ENCODE measurements at regions not wholly inside any gene's neighbourhood (a gene's known extent, or its start where the extent isn't known, plus 50 kb on each side); places are given as distances from the start of the nearest gene placed in this dataset.

DNA sequence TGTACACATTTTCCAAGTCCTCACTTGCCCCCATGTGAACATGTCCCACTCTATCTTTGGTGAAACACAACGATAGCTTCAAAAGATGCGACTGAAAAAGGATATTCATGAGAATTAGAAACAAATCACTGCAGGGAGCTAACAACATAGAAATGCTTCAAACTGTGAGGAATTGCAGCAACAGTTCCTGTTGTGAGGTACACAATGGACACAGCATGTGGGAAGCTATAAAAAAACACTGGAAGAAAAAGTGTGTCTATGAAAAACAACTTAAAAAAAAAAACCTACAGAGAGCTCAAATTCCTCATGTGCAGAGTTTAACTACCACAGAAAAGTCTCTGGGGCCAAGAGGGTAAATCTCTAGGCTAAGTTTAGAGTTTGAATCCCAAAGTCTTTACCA lies 51.6 kb upstream of the BLTP1 start:
- peak; percentile 84 for DNase-seq (ENCODE audit: low read depth)

DNA sequence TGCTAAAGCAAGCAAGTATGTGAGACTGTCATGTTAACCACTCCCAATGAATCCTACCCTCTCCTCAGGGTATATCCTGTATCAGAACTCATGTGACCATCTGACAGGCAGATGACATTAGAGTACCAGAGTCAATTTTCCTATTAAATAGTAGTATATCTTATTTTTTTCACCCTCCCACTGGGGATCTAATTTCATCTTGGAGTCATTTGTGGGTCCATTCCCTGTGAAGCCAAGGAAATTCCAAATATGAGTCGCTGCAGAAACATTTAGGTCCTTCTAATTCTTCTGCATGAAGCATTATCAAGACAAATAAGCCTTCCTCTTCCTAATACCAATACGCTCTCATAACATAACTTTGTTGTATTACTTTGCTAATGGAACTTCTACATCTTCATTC lies 52.2 kb upstream of the BLTP1 start:
- H3K4me3 ChIP-seq (ENCODE audit: low read depth, low read length): no peak overlapping the region
- in situ Hi-C loops (cut with HindIII; ENCODE audit: low sequenced_read_pairs): no loop called here
- no peak for TF ChIP-seq CTCF (IDR thresholded peaks at IDR 0.05; ENCODE audit: low read depth, low read length, missing control alignments)
- peak; percentile 67 for DNase-seq (ENCODE audit: low read depth)

More for the DNA sequence above, 51.6 kb upstream of the BLTP1 start:
- no peak overlapping the region for H3K4me3 ChIP-seq (ENCODE audit: low read depth, low read length)
- in situ Hi-C loops (cut with HindIII; ENCODE audit: low sequenced_read_pairs): no loop called here
- no peak for TF ChIP-seq CTCF (IDR thresholded peaks at IDR 0.05; ENCODE audit: low read depth, low read length, missing control alignments)

GRCh38 chr4:122091836-122092405 lies 60.2 kb upstream of the BLTP1 start:
- H3K4me3 ChIP-seq (ENCODE audit: low read depth, low read length): no peak overlapping the region
- no peak for DNase-seq (ENCODE audit: low read depth)
- TF ChIP-seq CTCF (IDR thresholded peaks at IDR 0.05; ENCODE audit: low read depth, low read length, missing control alignments): no peak
- in situ Hi-C loops (cut with HindIII; ENCODE audit: low sequenced_read_pairs): no loop called here

GRCh38 chr4:122091397-122091796 lies 60.7 kb upstream of the BLTP1 start:
- no peak for TF ChIP-seq CTCF (IDR thresholded peaks at IDR 0.05; ENCODE audit: low read depth, low read length, missing control alignments)
- DNase-seq (ENCODE audit: low read depth): no peak
- in situ Hi-C loops (cut with HindIII; ENCODE audit: low sequenced_read_pairs): no loop called here
- H3K4me3 ChIP-seq (ENCODE audit: low read depth, low read length): no peak overlapping the region

GRCh38 chr4:122090989-122091388 lies 61.1 kb upstream of the BLTP1 start:
- in situ Hi-C loops (cut with HindIII; ENCODE audit: low sequenced_read_pairs): no loop called here
- DNase-seq (ENCODE audit: low read depth): no peak
- H3K4me3 ChIP-seq (ENCODE audit: low read depth, low read length): no peak overlapping the region
- no peak for TF ChIP-seq CTCF (IDR thresholded peaks at IDR 0.05; ENCODE audit: low read depth, low read length, missing control alignments)

DNA sequence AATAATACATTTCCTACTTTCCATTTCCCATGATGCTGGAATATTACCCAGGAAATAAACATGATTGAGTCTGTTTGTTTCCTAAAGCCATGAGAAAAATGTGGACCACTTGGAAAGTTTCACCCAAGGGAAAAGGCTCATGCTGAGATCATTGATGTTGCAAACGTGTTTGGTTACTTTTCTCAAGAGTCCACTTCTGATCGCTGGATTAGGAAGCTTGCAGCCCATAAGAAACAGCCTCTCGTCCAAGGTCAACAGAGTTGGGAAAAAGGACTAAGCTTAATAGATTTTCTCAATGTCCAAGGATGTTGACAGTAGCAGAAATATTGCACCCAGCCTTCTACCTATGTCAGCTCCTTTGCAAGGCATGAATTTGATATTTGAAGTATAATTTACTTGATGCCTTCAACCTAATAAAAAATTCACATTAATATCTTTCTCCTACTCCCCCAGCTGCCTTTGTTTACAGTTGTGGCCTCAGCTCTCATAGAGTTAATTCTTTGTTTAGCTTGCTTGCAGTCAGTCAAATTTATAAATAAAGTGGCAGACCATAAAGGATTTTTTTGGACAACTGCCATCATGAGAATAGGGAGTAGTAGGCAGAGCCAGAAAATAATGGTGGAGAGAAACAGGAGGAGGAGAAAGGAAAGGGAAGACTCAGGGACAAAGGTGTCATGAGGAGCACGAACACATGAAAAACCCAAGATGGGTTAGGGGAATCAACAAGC lies 65.6 kb upstream of the BLTP1 start:
- no peak for TF ChIP-seq CTCF (IDR thresholded peaks at IDR 0.05; ENCODE audit: low read depth, low read length, missing control alignments)
- in situ Hi-C loops (cut with HindIII; ENCODE audit: low sequenced_read_pairs): no loop called here
- H3K4me3 ChIP-seq (ENCODE audit: low read depth, low read length): no peak overlapping the region
- DNase-seq (ENCODE audit: low read depth): no peak

All from astrocyte of the cerebellum (primary cell).